H1 (cell line): ENCODE measurements at regions not wholly inside any gene's neighbourhood (a gene's known extent, or its start where the extent isn't known, plus 50 kb on each side); places are given as distances from the start of the nearest gene placed in this dataset.

Source experiments
- CTCF ChIA-PET: fragments of 300-600 bp; sonication (Branson Sonifier 250); formaldehyde crosslinking; loops from one replicate; lab custom pipeline; 2021; ENCODE audit not compliant: partially characterized antibody; lab: Charles Lee
- POLR2A ChIA-PET: fragments of 300-600 bp; sonication (Branson Sonifier 250); formaldehyde crosslinking; loops from one replicate; lab custom pipeline; 2021; ENCODE audit warnings: inconsistent platforms; ENCODE audit not compliant: partially characterized antibody; lab: Charles Lee
- DNase-seq, 2 experiments: peaks; one replicate each; pipeline versions ENCODE4 v3.0.0 to v3.0.0-alpha.2; 2010 to 2022; ENCODE audit warnings: low spot score in 2 of 2, low read depth in 1 of 2, mixed read lengths in 1 of 2
- FAIRE-seq: peaks from 2 replicates; lab custom pipeline; 2011; peaks lifted over from hg19 to GRCh38; lab: Jason Lieb, UNC
- H2AFZ ChIP-seq: 2 replicates; pipeline ENCODE4 v1.8.1; 2012; ENCODE audit warnings: low read length, inconsistent platforms
- H2AK5ac ChIP-seq: 2 replicates; pipeline ENCODE4 v1.6.1; 2013; ENCODE audit warnings: low read depth, low read length
- H2BK120ac ChIP-seq: replicated peaks from 2 replicates; pipeline ENCODE3; 2013; ENCODE audit warnings: low read depth, low read length, inconsistent platforms
- H2BK12ac ChIP-seq: 2 replicates; pipeline ENCODE4 v1.6.1; 2013; ENCODE audit warnings: low read depth, low read length
- H2BK15ac ChIP-seq: 2 replicates; pipeline ENCODE4 v1.6.1; 2013; ENCODE audit warnings: low read length
- H2BK20ac ChIP-seq: 2 replicates; pipeline ENCODE4 v1.6.1; 2013; ENCODE audit warnings: low read length
- H2BK5ac ChIP-seq: 2 replicates; pipeline ENCODE4 v1.6.1; 2013; ENCODE audit warnings: low read depth, low read length
- H3K14ac ChIP-seq: 2 replicates; pipeline ENCODE4 v1.6.1; 2013; ENCODE audit warnings: inconsistent platforms; ENCODE audit not compliant: insufficient read length
- H3K18ac ChIP-seq: 2 replicates; pipeline ENCODE4 v1.6.1; 2013; ENCODE audit warnings: low read length; ENCODE audit errors: extremely low read depth
- H3K23ac ChIP-seq: 2 replicates; pipeline ENCODE4 v1.6.1; 2013; ENCODE audit warnings: inconsistent platforms; ENCODE audit not compliant: insufficient read length
- H3K23me2 ChIP-seq: 2 replicates; pipeline ENCODE4 v1.6.1; 2013; ENCODE audit warnings: low read depth, low read length
- H3K27ac ChIP-seq: 2 replicates; pipeline ENCODE4 v1.6.1; 2011; ENCODE audit warnings: low read depth, low read length, inconsistent platforms
- H3K27me3 ChIP-seq, 4 experiments: replicated peaks in 1 of 4; 1 replicate in 1 of 4; 2 replicates in 3 of 4; pipeline versions ENCODE4 v1.6.1 to v1.8.1; 2011 to 2013; ENCODE audit warnings: low read length in 3 of 4, mild to moderate bottlenecking in 3 of 4, inconsistent platforms in 2 of 4, mixed read lengths in 2 of 4, moderate library complexity in 1 of 4; ENCODE audit not compliant: control insufficient read depth in 3 of 4, insufficient read depth in 3 of 4; ENCODE audit errors: extremely low read depth in 1 of 4
- H3K36me3 ChIP-seq, 4 experiments: 2 replicates each; pipeline versions ENCODE4 v1.6.1 to v1.8.1; 2011 to 2013; ENCODE audit warnings: mild to moderate bottlenecking in 4 of 4, low read length in 3 of 4, moderate library complexity in 2 of 4, control low read depth in 1 of 4, inconsistent platforms in 1 of 4; ENCODE audit not compliant: insufficient read depth in 4 of 4, control insufficient read depth in 2 of 4
- H3K4ac ChIP-seq: replicated peaks from 2 replicates; pipeline ENCODE3; 2013; ENCODE audit warnings: low read length, low read depth, mixed read lengths, inconsistent platforms; ENCODE audit not compliant: insufficient read length
- H3K4me1 ChIP-seq, 4 experiments: replicated peaks in 1 of 4; 1 replicate in 1 of 4; 2 replicates in 3 of 4; pipeline versions ENCODE4 v1.6.1 to v1.8.1; 2011 to 2013; ENCODE audit warnings: low read length in 3 of 4, inconsistent platforms in 2 of 4, mixed read lengths in 1 of 4; ENCODE audit not compliant: insufficient read depth in 4 of 4, control insufficient read depth in 3 of 4
- H3K4me2 ChIP-seq, 2 experiments: 2 replicates each; pipeline versions ENCODE4 v1.6.1 to v1.8.1; 2011 to 2013; ENCODE audit warnings: low read depth in 2 of 2, low read length in 2 of 2, control low read depth in 1 of 2, inconsistent platforms in 1 of 2, mild to moderate bottlenecking in 1 of 2; ENCODE audit not compliant: insufficient read depth in 1 of 2
- H3K4me3 ChIP-seq, 4 experiments: fragments of 200-600, 300-600 bp in 1 of 4; sonication (generic), shearing (Covaris generic), sonication (Bioruptor Twin) in 1 of 4; 2 replicates each; pipeline versions ENCODE4 v1.5.1 to v1.8.1; 2011 to 2016; ENCODE audit warnings: low read length in 4 of 4, low read depth in 3 of 4, control low read depth in 2 of 4, inconsistent platforms in 2 of 4, mild to moderate bottlenecking in 2 of 4, mixed read lengths in 1 of 4, moderate library complexity in 1 of 4; ENCODE audit not compliant: insufficient read depth in 2 of 4; ENCODE audit errors: extremely low read depth in 1 of 4
- H3K56ac ChIP-seq: replicated peaks from 2 replicates; pipeline ENCODE3; 2013; ENCODE audit warnings: low read depth, mild to moderate bottlenecking, mixed read lengths, low read length, inconsistent platforms; ENCODE audit not compliant: insufficient read length
- H3K79me1 ChIP-seq: 2 replicates; pipeline ENCODE4 v1.6.1; 2013; ENCODE audit warnings: low read depth, low read length, control low read depth
- H3K79me2 ChIP-seq, 2 experiments: 2 replicates each; pipeline versions ENCODE4 v1.6.1 to v1.8.1; 2012 to 2013; ENCODE audit warnings: low read length in 2 of 2, mild to moderate bottlenecking in 2 of 2, inconsistent platforms in 1 of 2; ENCODE audit not compliant: insufficient read depth in 2 of 2, control insufficient read depth in 1 of 2
- H3K9ac ChIP-seq, 4 experiments: replicated peaks in 1 of 4; 1 replicate in 1 of 4; 2 replicates in 3 of 4; pipeline versions ENCODE4 v1.6.1 to v1.8.1; 2011 to 2013; ENCODE audit warnings: low read depth in 3 of 4, low read length in 3 of 4, control low read depth in 2 of 4, mild to moderate bottlenecking in 2 of 4, moderate library complexity in 2 of 4, inconsistent platforms in 1 of 4; ENCODE audit errors: extremely low read depth in 1 of 4
- H3K9me3 ChIP-seq, 2 experiments: 2 replicates each; pipeline versions ENCODE4 v1.6.1 to v1.8.1; 2012 to 2013; ENCODE audit warnings: mild to moderate bottlenecking in 2 of 2, moderate library complexity in 2 of 2, control low read depth in 1 of 2, inconsistent platforms in 1 of 2, low read depth in 1 of 2, low read length in 1 of 2, mixed read lengths in 1 of 2; ENCODE audit not compliant: insufficient read depth in 2 of 2
- H4K20me1 ChIP-seq, 2 experiments: replicated peaks in 1 of 2; 2 replicates each; pipeline versions ENCODE3 to v1.8.1; 2011 to 2013; ENCODE audit warnings: inconsistent platforms in 2 of 2, low read length in 2 of 2, mild to moderate bottlenecking in 1 of 2; ENCODE audit not compliant: insufficient read depth in 2 of 2, control insufficient read depth in 1 of 2
- H4K5ac ChIP-seq: 2 replicates; pipeline ENCODE4 v1.6.1; 2013; ENCODE audit warnings: low read length, low read depth, mixed read lengths, inconsistent platforms; ENCODE audit not compliant: insufficient read length
- H4K8ac ChIP-seq: 2 replicates; pipeline ENCODE4 v1.8.0; 2013; ENCODE audit warnings: mild to moderate bottlenecking, moderate library complexity, low read length, inconsistent platforms; ENCODE audit not compliant: insufficient read depth; ENCODE audit errors: extremely low read depth
- H4K91ac ChIP-seq: replicated peaks from 2 replicates; pipeline ENCODE3; 2013; ENCODE audit warnings: low read length, mixed read lengths, inconsistent platforms; ENCODE audit not compliant: insufficient read length
- ATF3 ChIP-seq: IDR thresholded peaks from 2 replicates; pipeline ENCODE4 v1.6.1; 2011; ENCODE audit warnings: low read depth, mild to moderate bottlenecking, low read length; ENCODE audit not compliant: insufficient read depth
- CEBPB ChIP-seq: IDR thresholded peaks from 2 replicates; pipeline ENCODE4 v1.6.1; 2012; ENCODE audit warnings: low read depth, low read length
- CHD2 ChIP-seq: IDR thresholded peaks from 2 replicates; pipeline ENCODE4 v1.6.1; 2012; ENCODE audit warnings: low read length, improper control_type of control experiment
- CREB1 ChIP-seq: IDR thresholded peaks from 2 replicates; pipeline ENCODE4 v1.6.1; 2012; ENCODE audit warnings: inconsistent platforms
- EGR1 ChIP-seq: IDR thresholded peaks from 2 replicates; pipeline ENCODE4 v1.6.1; 2011; ENCODE audit warnings: low read depth, low read length, borderline replicate concordance
- EP300 ChIP-seq, 2 experiments: IDR thresholded peaks; 1 replicate in 1 of 2; 2 replicates in 1 of 2; pipeline ENCODE4 v1.6.1; 2011 to 2012; ENCODE audit warnings: low read depth in 2 of 2, low read length in 2 of 2, mild to moderate bottlenecking in 2 of 2, borderline replicate concordance in 1 of 2, inconsistent platforms in 1 of 2, moderate library complexity in 1 of 2
- GABPA ChIP-seq: IDR thresholded peaks from 2 replicates; pipeline ENCODE4 v1.6.1; 2011; ENCODE audit warnings: mild to moderate bottlenecking, low read length, moderate library complexity, borderline replicate concordance; ENCODE audit not compliant: insufficient read depth
- KDM4A ChIP-seq: IDR thresholded peaks from one replicate; pipeline ENCODE4 v1.7.1; 2012; ENCODE audit warnings: low read depth, mild to moderate bottlenecking, moderate library complexity, low read length, inconsistent platforms; ENCODE audit not compliant: severe bottlenecking
- RAD21 ChIP-seq, 2 experiments: IDR thresholded peaks in 1 of 2; conservative IDR thresholded peaks in 1 of 2; 2 replicates each; pipeline ENCODE4 v1.6.1; 2011; ENCODE audit warnings: low read depth in 2 of 2, low read length in 2 of 2, improper control_type of control experiment in 1 of 2, inconsistent platforms in 1 of 2, mild to moderate bottlenecking in 1 of 2, moderate library complexity in 1 of 2
- RBBP5 ChIP-seq: IDR thresholded peaks from 2 replicates; pipeline ENCODE4 v1.7.1; 2012; ENCODE audit warnings: low read depth, mild to moderate bottlenecking, inconsistent platforms, low read length, moderate library complexity, borderline replicate concordance
- SRF ChIP-seq: IDR thresholded peaks from 2 replicates; pipeline ENCODE4 v1.6.1; 2011; ENCODE audit warnings: mild to moderate bottlenecking, low read depth, low read length, moderate library complexity
- WGBS, 2 experiments: shearing (Covaris generic) in 1 of 2; methylation state at CpG; one replicate each; pipeline versions ENCODE4 v1.1.6 to v1.1.7; 2013 to 2015; ENCODE audit warnings: low lambda C conversion rate in 2 of 2, mixed read lengths in 2 of 2, inconsistent platforms in 1 of 2, low coverage in 1 of 2, missing lambda C conversion rate in 1 of 2; ENCODE audit not compliant: insufficient replicate concordance in 2 of 2, insufficient coverage in 1 of 2, insufficient read length in 1 of 2; ENCODE audit errors: extremely low coverage in 1 of 2, missing lambda C conversion rate in 1 of 2; 5-methylcytosine and 5-hydroxymethylcytosine counted together

- WGBS, 2 experiments = 86% methylated on average over 4 of the region's 4 CpGs; no CpG with 5 or more reads in 1 of the 2 experiments
- POLR2A ChIA-PET = no interaction called here
- no peak overlapping the region for H2BK120ac ChIP-seq
- H4K5ac ChIP-seq = no peak overlapping the region
- no peak overlapping the region for H3K4me3 ChIP-seq
- H3K14ac ChIP-seq = no peak overlapping the region
- H2BK20ac ChIP-seq = no peak overlapping the region
- DNase-seq (no peak), FAIRE-seq (no peak)
- no peak overlapping the region for H2BK12ac ChIP-seq
- H2AFZ ChIP-seq = no peak overlapping the region
- H2BK15ac ChIP-seq = no peak overlapping the region
- CTCF ChIA-PET = interaction anchor here (0.5 to 1.2 kb wide), 3 partner anchors 10 to 1625 kb away, joined by 3 read pairs; no protein-coding TSS in a partner anchor
- TF ChIP-seq CREB1 (no peak), KDM4A (no peak), SRF (no peak), GABPA (no peak), ATF3 (no peak), RBBP5 (no peak), CEBPB (no peak), EGR1 (no peak), EP300 (IDR thresholded peaks at IDR 0.05; ENCODE audit: borderline replicate concordance in 1 of 2, low read depth in 2 of 2, low read length in 2 of 2) (no peak), RAD21 (IDR thresholded peaks at IDR 0.05 in 1 of 2, conservative IDR thresholded peaks at IDR 0.05 in 1 of 2; ENCODE audit: low read depth in 2 of 2, low read length in 2 of 2) (no peak), CHD2 (no peak)
- no peak overlapping the region for H2AK5ac ChIP-seq
- H3K56ac ChIP-seq = no peak overlapping the region
- H3K9ac ChIP-seq = no peak overlapping the region
- no peak overlapping the region for H3K4ac ChIP-seq
- H4K8ac ChIP-seq = no peak overlapping the region
- no peaks in the 10 kb centered on the region for H3K4me1 ChIP-seq
- H3K27me3 ChIP-seq = no peaks in the 10 kb centered on the region
- no peak overlapping the region for H4K91ac ChIP-seq
- no peaks in the 10 kb centered on the region for H3K36me3 ChIP-seq
- H3K79me2 ChIP-seq = no peaks in the 10 kb centered on the region
- no peak overlapping the region for H3K18ac ChIP-seq
- H4K20me1 ChIP-seq = no peaks in the 10 kb centered on the region
- no peaks in the 10 kb centered on the region for H3K9me3 ChIP-seq
- no peaks in the 10 kb centered on the region for H3K79me1 ChIP-seq
- H3K27ac ChIP-seq = no peak overlapping the region
- no peak overlapping the region for H3K23ac ChIP-seq
- H3K23me2 ChIP-seq = no peaks in the 10 kb centered on the region
- H3K4me2 ChIP-seq = no peak overlapping the region
- H2BK5ac ChIP-seq = no peak overlapping the region
Observed at GRCh38 chr16:86143666-86144065, 244.7 kb downstream of the IRF8 start.
